CD8-positive, alpha-beta memory T cell (primary cell): ENCODE measurements at regions not wholly inside any gene's neighbourhood (a gene's known extent, or its start where the extent isn't known, plus 50 kb on each side); places are given as distances from the start of the nearest gene placed in this dataset.

ENCODE experiments used
- CTCF ChIA-PET: fragments of 350-600 bp; sonication (Branson Sonifier 250); formaldehyde crosslinking; loops from one replicate; lab custom pipeline; 2021; ENCODE audit warnings: antibody characterized with exemption; lab: Charles Lee
- POLR2A ChIA-PET: fragments of 350-600 bp; sonication (Branson Sonifier 250); formaldehyde crosslinking; loops from one replicate; lab custom pipeline; 2021; ENCODE audit warnings: antibody characterized with exemption; lab: Charles Lee
- DNase-seq, 5 donors: peaks; one replicate each; pipeline versions ENCODE4 v3.0.0 to v3.0.0-alpha.2; 2020 to 2022; ENCODE audit warnings: mixed read lengths in 1 of 5
- H3K27ac ChIP-seq: one replicate; pipeline ENCODE4 v1.7.0; 2013; ENCODE audit warnings: low read depth, mild to moderate bottlenecking, low read length, moderate library complexity
- H3K27me3 ChIP-seq: 2 replicates; pipeline ENCODE4 v1.7.0; 2013; ENCODE audit warnings: low read length, mild to moderate bottlenecking; ENCODE audit not compliant: insufficient read depth, poor library complexity, severe bottlenecking
- H3K36me3 ChIP-seq: 2 replicates; pipeline ENCODE4 v1.7.0; 2013; ENCODE audit warnings: mild to moderate bottlenecking, low read length, moderate library complexity; ENCODE audit not compliant: insufficient read depth
- H3K4me1 ChIP-seq: 2 replicates; pipeline ENCODE4 v1.7.0; 2013; ENCODE audit warnings: mild to moderate bottlenecking, low read length, moderate library complexity; ENCODE audit not compliant: insufficient read depth
- H3K4me3 ChIP-seq: 2 replicates; pipeline ENCODE4 v1.7.0; 2013; ENCODE audit warnings: mild to moderate bottlenecking, low read length
- H3K9me3 ChIP-seq: 2 replicates; pipeline ENCODE4 v1.7.0; 2013; ENCODE audit warnings: mild to moderate bottlenecking, low read length
- H3K27ac Mint-ChIP-seq, 8 donors: one replicate each; pipeline ENCODE4 v1.8.0; 2020 to 2021; ENCODE audit warnings: mixed read lengths in 8 of 8, mild to moderate bottlenecking in 6 of 8, inconsistent platforms in 3 of 8, moderate library complexity in 3 of 8
- H3K27me3 Mint-ChIP-seq, 2 donors: one replicate each; pipeline ENCODE4 v1.8.0; 2020 to 2021; ENCODE audit warnings: mixed read lengths in 2 of 2, mild to moderate bottlenecking in 1 of 2, moderate library complexity in 1 of 2
- H3K36me3 Mint-ChIP-seq, 3 donors: one replicate each; pipeline ENCODE4 v1.8.0; 2020 to 2021; ENCODE audit warnings: mixed read lengths in 3 of 3, inconsistent platforms in 1 of 3, mild to moderate bottlenecking in 1 of 3
- H3K4me1 Mint-ChIP-seq, 3 donors: one replicate each; pipeline ENCODE4 v1.8.0; 2020 to 2021; ENCODE audit warnings: mixed read lengths in 3 of 3, inconsistent platforms in 1 of 3, mild to moderate bottlenecking in 1 of 3
- H3K4me3 Mint-ChIP-seq, 7 donors: one replicate each; pipeline ENCODE4 v1.8.0; 2020 to 2021; ENCODE audit warnings: mixed read lengths in 7 of 7, mild to moderate bottlenecking in 6 of 7, moderate library complexity in 4 of 7, inconsistent platforms in 2 of 7
- H3K9me3 Mint-ChIP-seq, 5 donors: one replicate each; pipeline ENCODE4 v1.8.0; 2020 to 2022; ENCODE audit warnings: mixed read lengths in 5 of 5, mild to moderate bottlenecking in 3 of 5, moderate library complexity in 2 of 5, inconsistent platforms in 1 of 5

DNA sequence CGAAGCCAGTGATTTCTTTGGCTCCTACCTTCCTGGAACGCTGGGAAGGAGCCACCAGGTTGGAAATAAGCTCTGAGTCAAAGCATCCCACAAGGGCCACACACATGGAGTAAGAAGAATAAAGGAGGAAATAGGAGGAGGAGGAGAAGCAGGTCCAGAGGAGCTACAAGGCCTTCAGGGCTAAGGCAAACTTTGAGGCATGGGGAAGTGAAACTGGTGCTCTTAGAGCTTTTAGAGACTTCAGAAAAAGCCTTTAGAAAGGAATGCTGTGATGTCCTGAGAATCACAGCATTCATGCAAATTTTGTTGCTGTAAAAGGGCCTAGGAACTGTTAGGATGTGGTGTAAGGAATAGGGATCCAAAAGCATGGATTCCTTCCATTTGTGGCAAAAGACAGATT lies 135.9 kb upstream of the ARHGEF9 start:
- DNase-seq = no peak
- Histone ChIP-seq H3K36me3 (no peaks in the 10 kb centered on the region), H3K27ac (no peak overlapping the region), H3K4me3 (no peak overlapping the region), H3K27me3 (no peaks in the 10 kb centered on the region), H3K4me1 (no peaks in the 10 kb centered on the region), H3K9me3 (no peaks in the 10 kb centered on the region)
- Mint-ChIP-seq H3K27ac (peak overlapping the region in 1 of 8 donors; percentile 71), H3K4me1 (no peaks in the 10 kb centered on the region), H3K36me3 (no peaks in the 10 kb centered on the region), H3K9me3 (peaks cover 5 to 24% (median 13%) of the 10 kb centered on the region in 5 donors), H3K4me3 (no peak overlapping the region), H3K27me3 (peaks cover 0 to 3% of the 10 kb centered on the region in 2 donors)
- ChIA-PET CTCF (no interaction called here), POLR2A (no interaction called here)

DNA sequence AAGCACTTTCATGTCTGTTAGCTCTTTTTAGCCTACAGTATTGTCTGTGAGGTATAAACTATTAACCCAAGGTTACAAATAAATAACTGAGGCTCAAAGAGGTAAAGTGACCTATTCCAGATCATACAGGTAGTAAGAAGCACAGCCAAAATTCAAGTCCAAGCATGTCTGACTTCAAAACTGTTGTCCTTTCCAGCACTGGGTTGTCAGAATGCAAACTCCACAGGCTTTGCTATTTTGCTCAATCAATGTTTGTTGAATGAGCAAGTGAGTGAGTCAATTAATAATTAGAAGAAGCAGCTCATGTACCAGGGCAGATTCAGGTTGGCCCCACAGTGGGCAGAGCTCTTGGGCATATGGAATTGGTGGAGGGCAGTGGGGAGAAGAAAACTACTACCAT lies 134.1 kb upstream of the ARHGEF9 start:
- CTCF ChIA-PET = no interaction called here
- Mint-ChIP-seq H3K4me1 (no peaks in the 10 kb centered on the region), H3K27me3 (peaks cover 0 to 3% of the 10 kb centered on the region in 2 donors)

GRCh38 chrX:63918611-63919010 lies 133.6 kb upstream of the ARHGEF9 start:
- H3K4me3 ChIP-seq = no peak overlapping the region
- no peaks in the 10 kb centered on the region for H3K36me3 ChIP-seq
- H3K27ac ChIP-seq = no peak overlapping the region
- H3K4me1 Mint-ChIP-seq = no peaks in the 10 kb centered on the region
- no peaks in the 10 kb centered on the region for H3K27me3 ChIP-seq
- no peaks in the 10 kb centered on the region for H3K9me3 ChIP-seq
- DNase-seq = no peak
- no peak overlapping the region for H3K4me3 Mint-ChIP-seq
- no peaks in the 10 kb centered on the region for H3K4me1 ChIP-seq
- H3K36me3 Mint-ChIP-seq = peaks cover 0 to 1% (median 0%) of the 10 kb centered on the region in 3 donors
- POLR2A ChIA-PET = no interaction called here
- CTCF ChIA-PET = no interaction called here
- H3K27me3 Mint-ChIP-seq = peaks cover 0 to 3% of the 10 kb centered on the region in 2 donors
- peaks cover 7 to 25% (median 12%) of the 10 kb centered on the region in 5 donors for H3K9me3 Mint-ChIP-seq
- H3K27ac Mint-ChIP-seq = no peak overlapping the region

More for the DNA sequence above, 134.1 kb upstream of the ARHGEF9 start:
- Histone ChIP-seq H3K27ac (no peak overlapping the region), H3K4me3 (no peak overlapping the region), H3K9me3 (no peaks in the 10 kb centered on the region), H3K27me3 (no peaks in the 10 kb centered on the region), H3K36me3 (no peaks in the 10 kb centered on the region), H3K4me1 (no peaks in the 10 kb centered on the region)
- DNase-seq = no peak
- H3K4me3 Mint-ChIP-seq = no peak overlapping the region
- peaks cover 7 to 27% (median 11%) of the 10 kb centered on the region in 5 donors for H3K9me3 Mint-ChIP-seq
- H3K27ac Mint-ChIP-seq = no peak overlapping the region
- peaks cover 0 to 1% (median 0%) of the 10 kb centered on the region in 3 donors for H3K36me3 Mint-ChIP-seq
- POLR2A ChIA-PET = no interaction called here

DNA sequence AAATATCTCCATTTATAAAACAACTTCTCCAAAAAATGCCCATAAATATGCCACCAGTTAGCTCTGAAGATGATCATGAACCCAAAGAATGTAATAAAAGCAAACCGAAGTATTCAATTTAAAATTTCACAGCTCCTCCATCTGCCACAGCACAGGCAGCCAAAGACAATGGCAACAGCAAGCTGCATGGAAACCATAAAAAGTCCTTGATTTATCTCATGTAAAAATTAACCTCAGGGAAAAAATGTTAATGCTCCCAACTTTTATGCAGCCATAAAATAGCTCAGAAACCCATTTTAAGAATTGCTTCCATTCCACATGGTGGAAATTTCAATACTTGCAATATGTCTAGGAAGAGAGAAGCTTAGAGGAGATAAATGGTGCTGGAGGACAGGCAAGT lies 132.3 kb upstream of the ARHGEF9 start:
- H3K36me3 Mint-ChIP-seq = peaks cover 0 to 1% (median 0%) of the 10 kb centered on the region in 3 donors
- CTCF ChIA-PET = no interaction called here
- no peak overlapping the region for H3K27ac Mint-ChIP-seq
- Histone ChIP-seq H3K27ac (no peak overlapping the region), H3K4me3 (no peak overlapping the region), H3K27me3 (no peaks in the 10 kb centered on the region), H3K36me3 (no peaks in the 10 kb centered on the region), H3K9me3 (no peaks in the 10 kb centered on the region), H3K4me1 (no peaks in the 10 kb centered on the region)
- POLR2A ChIA-PET = no interaction called here
- no peaks in the 10 kb centered on the region for H3K4me1 Mint-ChIP-seq
- no peak for DNase-seq
- peaks cover 0 to 5% of the 10 kb centered on the region in 2 donors for H3K27me3 Mint-ChIP-seq
- H3K9me3 Mint-ChIP-seq = peaks cover 13 to 26% (median 14%) of the 10 kb centered on the region in 5 donors
- H3K4me3 Mint-ChIP-seq = no peak overlapping the region

DNA sequence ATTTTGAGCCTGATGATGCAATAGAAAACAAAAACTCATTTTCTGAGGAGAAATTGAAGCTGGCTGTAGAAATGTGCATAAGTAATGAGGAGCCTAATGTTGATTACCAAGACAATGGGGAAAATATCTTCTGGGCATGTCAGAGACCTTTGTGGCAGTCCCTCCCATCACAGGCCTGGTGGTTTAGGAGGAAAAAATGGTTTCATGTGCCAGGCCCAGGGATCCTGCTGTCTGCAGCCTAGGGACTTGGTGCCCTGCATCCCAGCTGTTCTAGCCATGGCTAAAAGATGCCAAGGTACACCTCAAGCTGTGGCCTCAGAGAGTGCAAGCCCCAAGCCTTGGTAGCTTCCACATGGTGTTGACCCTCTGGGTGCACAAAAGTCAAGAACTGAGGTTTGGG lies 128.7 kb upstream of the ARHGEF9 start:
- Histone ChIP-seq H3K36me3 (no peaks in the 10 kb centered on the region), H3K4me1 (no peaks in the 10 kb centered on the region), H3K4me3 (no peak overlapping the region), H3K9me3 (no peaks in the 10 kb centered on the region), H3K27me3 (no peaks in the 10 kb centered on the region), H3K27ac (no peak overlapping the region)
- Mint-ChIP-seq H3K9me3 (peaks cover 6 to 20% (median 11%) of the 10 kb centered on the region in 5 donors), H3K27me3 (peaks cover 0 to 5% of the 10 kb centered on the region in 2 donors), H3K4me1 (no peaks in the 10 kb centered on the region), H3K4me3 (no peak overlapping the region), H3K27ac (no peak overlapping the region), H3K36me3 (peaks cover 0 to 1% (median 0%) of the 10 kb centered on the region in 3 donors)
- POLR2A ChIA-PET = no interaction called here
- no peak for DNase-seq
- CTCF ChIA-PET = no interaction called here

- DNase-seq = no peak
- H3K27ac ChIP-seq = no peak overlapping the region
- peaks cover 0 to 9% of the 10 kb centered on the region in 2 donors for H3K27me3 Mint-ChIP-seq
- peaks cover 0 to 3% (median 0%) of the 10 kb centered on the region in 3 donors for H3K36me3 Mint-ChIP-seq
- no peaks in the 10 kb centered on the region for H3K27me3 ChIP-seq
- no peak overlapping the region for H3K4me3 ChIP-seq
- no peaks in the 10 kb centered on the region for H3K36me3 ChIP-seq
- ChIA-PET CTCF (no interaction called here), POLR2A (no interaction called here)
- no peaks in the 10 kb centered on the region for H3K4me1 Mint-ChIP-seq
- H3K4me3 Mint-ChIP-seq = no peak overlapping the region
- no peaks in the 10 kb centered on the region for H3K9me3 ChIP-seq
- H3K27ac Mint-ChIP-seq = no peak overlapping the region
- peaks cover 21 to 38% (median 27%) of the 10 kb centered on the region in 5 donors for H3K9me3 Mint-ChIP-seq
- H3K4me1 ChIP-seq = no peaks in the 10 kb centered on the region
These were observed 104.0 kb upstream of the ARHGEF9 start for GRCh38 chrX:63889001-63889400.

- peaks cover 0 to 9% of the 10 kb centered on the region in 2 donors for H3K27me3 Mint-ChIP-seq
- Histone ChIP-seq H3K4me1 (no peaks in the 10 kb centered on the region), H3K27me3 (no peaks in the 10 kb centered on the region), H3K4me3 (no peak overlapping the region), H3K9me3 (no peaks in the 10 kb centered on the region), H3K36me3 (no peaks in the 10 kb centered on the region), H3K27ac (no peak overlapping the region)
- DNase-seq = no peak
- H3K36me3 Mint-ChIP-seq = peaks cover 0 to 3% (median 0%) of the 10 kb centered on the region in 3 donors
- H3K27ac Mint-ChIP-seq = no peak overlapping the region
- no peak overlapping the region for H3K4me3 Mint-ChIP-seq
- no peaks in the 10 kb centered on the region for H3K4me1 Mint-ChIP-seq
- POLR2A ChIA-PET = no interaction called here
- CTCF ChIA-PET = no interaction called here
- H3K9me3 Mint-ChIP-seq = peaks cover 9 to 26% (median 15%) of the 10 kb centered on the region in 5 donors
These were observed 100.1 kb upstream of the ARHGEF9 start for GRCh38 chrX:63884821-63885790.

DNA sequence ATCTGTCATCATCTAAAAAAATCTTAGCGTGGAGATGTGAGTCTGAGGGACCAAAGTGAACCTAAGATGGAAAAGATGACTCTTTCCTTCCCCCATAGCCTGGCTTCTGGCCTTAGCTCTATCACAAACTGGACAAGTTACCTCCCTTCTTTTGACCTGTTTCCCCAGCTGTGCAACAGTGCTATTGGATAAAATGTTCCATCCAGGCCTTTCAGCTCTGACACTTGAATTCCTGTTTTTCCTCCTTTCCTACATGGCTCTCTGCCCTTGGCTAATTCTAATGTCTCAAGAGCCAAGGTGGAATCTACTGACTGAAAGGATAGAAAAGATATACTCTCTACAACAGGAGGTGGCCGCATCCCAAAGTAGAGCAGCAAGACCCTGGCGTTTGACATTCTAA lies 84.5 kb upstream of the ARHGEF9 start:
- Mint-ChIP-seq H3K27ac (no peak overlapping the region), H3K9me3 (peaks cover 0 to 10% (median 2%) of the 10 kb centered on the region in 5 donors), H3K36me3 (no peaks in the 10 kb centered on the region), H3K4me3 (no peak overlapping the region), H3K4me1 (no peaks in the 10 kb centered on the region), H3K27me3 (peaks cover 0 to 16% of the 10 kb centered on the region in 2 donors)
- no peaks in the 10 kb centered on the region for H3K4me1 ChIP-seq
- H3K27ac ChIP-seq = no peak overlapping the region
- H3K36me3 ChIP-seq = no peaks in the 10 kb centered on the region
- H3K9me3 ChIP-seq = no peaks in the 10 kb centered on the region
- ChIA-PET POLR2A (no interaction called here), CTCF (no interaction called here)
- no peak overlapping the region for H3K4me3 ChIP-seq
- no peaks in the 10 kb centered on the region for H3K27me3 ChIP-seq
- DNase-seq = no peak
